Chondrocyte (in vitro differentiated cells): ENCODE measurements at regions not wholly inside any gene's neighbourhood (a gene's known extent, or its start where the extent isn't known, plus 50 kb on each side); places are given as distances from the start of the nearest gene placed in this dataset.
"Not testable (repeated sequence)": the region's sequence is repeated elsewhere in the genome, so short reads cannot be mapped to it uniquely, and the experiment has no call there.

Experiments used
- DNase-seq: peaks from one replicate; pipeline ENCODE4 v3.0.0; 2021; ENCODE audit warnings: mixed read lengths, low spot score
- H3K27ac Mint-ChIP-seq: one replicate; pipeline ENCODE4 v1.8.0; 2021; ENCODE audit warnings: mild to moderate bottlenecking, moderate library complexity, mixed read lengths; ENCODE audit not compliant: unreplicated experiment
- H3K27me3 Mint-ChIP-seq: 2 replicates; pipeline ENCODE4 v1.8.0; 2021; ENCODE audit warnings: low read depth, mixed read lengths
- H3K36me3 Mint-ChIP-seq: 2 replicates; pipeline ENCODE4 v1.8.0; 2021; ENCODE audit warnings: low read depth, mixed read lengths
- H3K4me1 Mint-ChIP-seq: 2 replicates; pipeline ENCODE4 v1.8.0; 2021; ENCODE audit warnings: low read depth, mild to moderate bottlenecking, mixed read lengths
- H3K4me3 Mint-ChIP-seq: one replicate; pipeline ENCODE4 v1.8.0; 2021; ENCODE audit warnings: mild to moderate bottlenecking, moderate library complexity, mixed read lengths; ENCODE audit not compliant: unreplicated experiment
- H3K9me3 Mint-ChIP-seq: 2 replicates; pipeline ENCODE4 v1.8.0; 2021; ENCODE audit warnings: low read depth, mixed read lengths

- H3K27me3 Mint-ChIP-seq, H3K4me1 Mint-ChIP-seq, H3K36me3 Mint-ChIP-seq, H3K4me3 Mint-ChIP-seq, H3K27ac Mint-ChIP-seq, H3K9me3 Mint-ChIP-seq, DNase-seq: not testable (repeated sequence)
These were observed 111.2 kb upstream of the OR4F16 start for GRCh38 chr1:797649-798048.

DNA sequence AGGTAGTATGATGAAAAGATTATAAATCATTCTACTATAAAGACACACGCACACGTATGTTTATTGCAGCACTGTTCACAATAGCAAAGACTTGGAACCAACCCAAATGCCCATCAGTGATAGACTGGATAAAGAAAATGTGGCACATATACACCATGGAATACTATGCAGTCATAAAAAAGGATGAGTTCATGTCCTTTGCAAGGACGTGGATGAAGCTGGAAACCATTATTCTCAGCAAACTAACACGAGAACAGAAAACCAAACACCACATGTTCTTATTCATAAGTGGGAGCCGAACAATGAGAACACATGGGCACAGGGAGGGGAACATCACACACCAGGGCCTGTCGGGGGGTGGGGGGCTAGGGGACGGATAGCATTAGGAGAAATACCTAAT lies 113.9 kb upstream of the OR4F16 start:
- not testable (repeated sequence) for H3K9me3 Mint-ChIP-seq, H3K27me3 Mint-ChIP-seq, H3K27ac Mint-ChIP-seq, H3K36me3 Mint-ChIP-seq, H3K4me1 Mint-ChIP-seq, DNase-seq, H3K4me3 Mint-ChIP-seq

DNA sequence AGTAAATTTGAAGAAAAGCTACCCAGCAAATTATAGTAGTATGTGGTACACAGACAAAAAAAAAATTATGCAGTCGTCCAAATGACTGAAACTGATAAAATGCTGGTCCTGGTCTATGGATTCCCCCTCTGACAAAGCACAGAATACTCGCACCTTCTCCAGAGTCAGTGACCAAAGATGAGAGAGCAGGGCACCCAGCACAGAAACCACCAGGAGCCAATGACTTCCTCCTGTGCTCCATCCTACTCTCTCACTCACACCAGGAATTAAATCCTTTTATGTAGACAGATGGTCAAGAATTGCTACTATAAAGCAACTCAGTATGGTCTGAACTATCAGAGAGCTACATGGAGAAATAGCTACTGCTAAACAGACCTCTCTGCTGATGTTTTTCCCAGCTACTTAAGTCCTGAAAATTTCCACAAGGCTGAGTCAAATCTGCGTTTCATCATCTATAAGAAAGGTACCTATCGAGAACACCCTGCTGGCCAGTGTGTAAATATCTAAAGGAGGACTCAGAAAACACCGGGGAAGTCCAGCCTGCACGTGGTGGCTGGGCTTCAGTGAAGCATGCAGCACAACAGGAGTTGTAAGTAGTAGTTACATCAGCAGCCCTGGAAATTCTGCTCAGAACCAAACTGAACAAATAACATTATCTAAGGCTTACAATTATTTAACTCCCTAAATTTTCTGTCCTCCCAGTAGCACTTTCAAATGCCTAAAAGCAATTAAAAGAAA lies 118.1 kb upstream of the OR4F16 start:
- H3K4me1 Mint-ChIP-seq, DNase-seq, H3K36me3 Mint-ChIP-seq, H3K4me3 Mint-ChIP-seq, H3K9me3 Mint-ChIP-seq, H3K27me3 Mint-ChIP-seq, H3K27ac Mint-ChIP-seq: not testable (repeated sequence)

DNA sequence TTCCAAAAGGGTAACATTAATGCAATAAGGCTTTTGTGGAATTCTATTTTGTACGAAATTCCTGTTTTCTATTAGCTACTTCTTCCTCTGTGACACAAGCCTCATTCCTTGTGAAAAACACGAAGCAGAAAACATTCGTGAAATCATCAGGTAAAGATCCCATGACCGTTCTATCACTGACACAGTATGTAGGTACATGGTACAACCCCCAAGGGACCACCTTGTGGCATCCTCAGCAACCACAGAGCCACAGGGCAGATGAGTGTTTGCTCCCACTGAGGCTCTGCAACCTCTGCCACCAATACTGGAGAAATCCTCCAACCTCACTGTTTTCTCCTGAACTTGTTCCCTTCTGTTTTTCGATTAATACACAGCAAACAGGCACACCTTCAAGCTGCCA lies 118.4 kb upstream of the SAMD11 start:
- H3K36me3 Mint-ChIP-seq, H3K4me1 Mint-ChIP-seq, H3K27me3 Mint-ChIP-seq, H3K9me3 Mint-ChIP-seq, H3K27ac Mint-ChIP-seq, DNase-seq, H3K4me3 Mint-ChIP-seq: not testable (repeated sequence)

DNA sequence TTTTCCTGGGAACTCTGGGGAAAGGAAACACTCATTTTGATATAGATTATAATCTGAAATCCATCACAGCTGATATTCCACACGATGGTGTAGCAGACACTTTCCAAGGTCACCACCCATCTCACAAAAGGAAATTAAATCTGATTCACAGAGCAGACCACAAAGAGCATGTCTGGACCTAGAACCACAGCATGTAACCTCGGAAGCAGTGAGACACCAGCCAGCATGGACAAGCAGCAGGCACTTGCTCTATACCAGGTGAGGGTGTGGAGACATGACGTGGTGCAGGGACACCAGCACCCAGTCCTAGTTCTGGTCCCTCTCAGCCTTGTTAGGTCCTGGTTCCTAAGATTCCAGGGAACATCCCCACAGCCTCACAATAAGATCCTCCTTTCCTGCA lies 116.7 kb upstream of the SAMD11 start:
- H3K36me3 Mint-ChIP-seq, H3K27ac Mint-ChIP-seq, H3K4me3 Mint-ChIP-seq, H3K27me3 Mint-ChIP-seq, DNase-seq, H3K9me3 Mint-ChIP-seq, H3K4me1 Mint-ChIP-seq: not testable (repeated sequence)

- H3K36me3 Mint-ChIP-seq, H3K4me3 Mint-ChIP-seq, DNase-seq, H3K9me3 Mint-ChIP-seq, H3K27me3 Mint-ChIP-seq, H3K4me1 Mint-ChIP-seq, H3K27ac Mint-ChIP-seq: not testable (repeated sequence)
These were observed 115.9 kb upstream of the SAMD11 start for GRCh38 chr1:807699-808390.

GRCh38 chr1:810949-811348 lies 112.8 kb upstream of the SAMD11 start:
- H3K9me3 Mint-ChIP-seq, H3K4me1 Mint-ChIP-seq, H3K27ac Mint-ChIP-seq, H3K4me3 Mint-ChIP-seq, H3K27me3 Mint-ChIP-seq, DNase-seq, H3K36me3 Mint-ChIP-seq: not testable (repeated sequence)

DNA sequence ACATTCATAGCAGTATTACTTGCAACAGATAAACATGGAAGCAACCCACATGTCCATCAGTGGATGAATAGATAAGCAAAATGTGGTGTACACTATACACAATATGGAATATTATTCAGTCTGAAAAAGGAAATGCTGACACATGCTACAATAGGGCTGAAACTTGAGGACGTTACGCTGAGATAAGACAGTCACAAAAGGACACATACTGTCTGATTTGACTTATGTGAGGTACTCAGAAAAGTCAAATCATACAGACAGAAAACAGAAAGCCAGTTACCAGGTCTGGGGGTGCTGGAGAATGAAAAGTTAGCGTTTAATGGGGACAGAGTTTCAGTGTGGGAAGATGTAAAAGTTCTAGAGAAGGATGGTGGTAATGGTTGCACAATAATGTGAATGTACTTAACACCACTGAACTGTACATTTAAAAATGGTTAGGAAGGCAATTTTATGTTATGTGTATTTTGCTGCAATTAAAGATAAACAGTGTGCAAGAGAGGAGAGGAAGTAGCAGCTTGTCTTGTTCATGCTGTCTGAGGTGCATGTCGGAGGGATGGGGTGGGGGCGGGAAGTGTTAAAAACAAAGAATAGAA lies 111.1 kb upstream of the SAMD11 start:
- H3K4me1 Mint-ChIP-seq, H3K9me3 Mint-ChIP-seq, H3K27ac Mint-ChIP-seq, H3K36me3 Mint-ChIP-seq, H3K4me3 Mint-ChIP-seq, DNase-seq, H3K27me3 Mint-ChIP-seq: not testable (repeated sequence)

DNA sequence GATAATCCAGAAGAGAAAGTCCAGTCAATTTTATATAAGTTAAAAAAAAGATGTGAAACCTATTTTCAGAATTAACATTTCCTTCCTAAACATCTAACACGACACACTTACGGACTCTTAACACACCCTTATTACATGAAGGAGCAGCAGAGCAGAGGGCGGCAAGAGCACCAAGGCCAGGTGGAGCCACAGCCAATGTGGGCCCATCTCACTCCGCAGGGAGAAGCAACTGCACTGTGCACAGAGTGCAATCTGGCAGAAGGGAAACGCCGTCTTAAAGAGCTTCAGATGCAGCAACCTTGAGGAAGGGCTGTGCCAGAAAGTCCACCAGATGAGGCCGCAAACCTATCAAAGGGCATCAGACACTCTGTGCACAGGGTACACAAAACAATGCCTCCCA lies 109.2 kb upstream of the SAMD11 start:
- H3K36me3 Mint-ChIP-seq, H3K4me3 Mint-ChIP-seq, DNase-seq, H3K27ac Mint-ChIP-seq, H3K27me3 Mint-ChIP-seq, H3K4me1 Mint-ChIP-seq, H3K9me3 Mint-ChIP-seq: not testable (repeated sequence)

- H3K27me3 Mint-ChIP-seq, DNase-seq, H3K4me1 Mint-ChIP-seq, H3K4me3 Mint-ChIP-seq, H3K36me3 Mint-ChIP-seq, H3K27ac Mint-ChIP-seq, H3K9me3 Mint-ChIP-seq: not testable (repeated sequence)
These were observed 108.4 kb upstream of the SAMD11 start for GRCh38 chr1:815147-815922.

GRCh38 chr1:817071-817599 lies 106.6 kb upstream of the SAMD11 start:
- not testable (repeated sequence) for H3K27me3 Mint-ChIP-seq, H3K4me1 Mint-ChIP-seq, H3K27ac Mint-ChIP-seq, H3K9me3 Mint-ChIP-seq, DNase-seq, H3K36me3 Mint-ChIP-seq, H3K4me3 Mint-ChIP-seq
